ENCODE measurements at regions not wholly inside any gene's neighbourhood (a gene's known extent, or its start where the extent isn't known, plus 50 kb on each side); places are given as distances from the start of the nearest gene placed in this dataset.

- H3K4me3 ChIP-seq (ENCODE audit: low read depth, low read length), result no peak overlapping the region
- DNase-seq (ENCODE audit: low read depth), result no peak
- in situ Hi-C loops (cut with HindIII; ENCODE audit: low sequenced_read_pairs), result loop anchor here (5.0 kb wide), 1 partner anchor 67 kb away; no protein-coding TSS in a partner anchor
- TF ChIP-seq CTCF (IDR thresholded peaks at IDR 0.05; ENCODE audit: low read depth, low read length, missing control alignments), result no peak
These were observed 88.1 kb downstream of the UNCX start for GRCh38 chr7:1320616-1321240.

- in situ Hi-C loops (cut with HindIII; ENCODE audit: low sequenced_read_pairs), result loop anchor here (5.0 kb wide), 1 partner anchor 66 kb away; no protein-coding TSS in a partner anchor
- no peak overlapping the region for H3K4me3 ChIP-seq (ENCODE audit: low read depth, low read length)
- no peak for DNase-seq (ENCODE audit: low read depth)
- no peak for TF ChIP-seq CTCF (IDR thresholded peaks at IDR 0.05; ENCODE audit: low read depth, low read length, missing control alignments)
These were observed 89.0 kb downstream of the UNCX start for GRCh38 chr7:1321411-1322239.

GRCh38 chr7:1322240-1323110 is 89.8 kb downstream of the UNCX start:
- no peak for TF ChIP-seq CTCF (IDR thresholded peaks at IDR 0.05; ENCODE audit: low read depth, low read length, missing control alignments)
- H3K4me3 ChIP-seq (ENCODE audit: low read depth, low read length), result no peak overlapping the region
- in situ Hi-C loops (cut with HindIII; ENCODE audit: low sequenced_read_pairs), result loop anchor here (5.0 kb wide), 1 partner anchor 65 kb away; no protein-coding TSS in a partner anchor
- DNase-seq (ENCODE audit: low read depth), result no peak

GRCh38 chr7:1323178-1324027 is 90.7 kb downstream of the UNCX start:
- no peak overlapping the region for H3K4me3 ChIP-seq (ENCODE audit: low read depth, low read length)
- TF ChIP-seq CTCF (IDR thresholded peaks at IDR 0.05; ENCODE audit: low read depth, low read length, missing control alignments), result no peak
- in situ Hi-C loops (cut with HindIII; ENCODE audit: low sequenced_read_pairs), result loop anchor here (5.0 kb wide), 1 partner anchor 64 kb away; no protein-coding TSS in a partner anchor
- DNase-seq (ENCODE audit: low read depth), result no peak

GRCh38 chr7:1324028-1324900 is 91.6 kb downstream of the UNCX start:
- no peak overlapping the region for H3K4me3 ChIP-seq (ENCODE audit: low read depth, low read length)

More at GRCh38 chr7:1324028-1324900, 91.6 kb downstream of the UNCX start:
- no peak for TF ChIP-seq CTCF (IDR thresholded peaks at IDR 0.05; ENCODE audit: low read depth, low read length, missing control alignments)
- in situ Hi-C loops (cut with HindIII; ENCODE audit: low sequenced_read_pairs), result loop anchor here (5.0 kb wide), 1 partner anchor 63 kb away; no protein-coding TSS in a partner anchor
- no peak for DNase-seq (ENCODE audit: low read depth)
